ENCODE measurements at regions not wholly inside any gene's neighbourhood (a gene's known extent, or its start where the extent isn't known, plus 50 kb on each side); places are given as distances from the start of the nearest gene placed in this dataset.

- ChIA-PET CTCF (interaction anchor here (1.2 kb wide), 1 partner anchor 526 kb away, joined by 3 read pairs; no protein-coding TSS in a partner anchor), POLR2A (no interaction called here)
- TF ChIP-seq POLR2AphosphoS5 (IDR thresholded peaks at IDR 0.05; ENCODE audit: low read depth, low read length): no peak
- no peak for TF ChIP-seq RAD21 (IDR thresholded peaks at IDR 0.05; ENCODE audit: low read length)
- no peak for TF ChIP-seq TAF1 (IDR thresholded peaks at IDR 0.05; ENCODE audit: borderline replicate concordance, low read depth, low read length)
- no peak for TF ChIP-seq NRF1 (IDR thresholded peaks at IDR 0.05; ENCODE audit: low read depth, low read length)
- TF ChIP-seq MEF2A (IDR thresholded peaks at IDR 0.05; ENCODE audit: borderline replicate concordance, low read depth): no peak
- TF ChIP-seq, protein P1, sequence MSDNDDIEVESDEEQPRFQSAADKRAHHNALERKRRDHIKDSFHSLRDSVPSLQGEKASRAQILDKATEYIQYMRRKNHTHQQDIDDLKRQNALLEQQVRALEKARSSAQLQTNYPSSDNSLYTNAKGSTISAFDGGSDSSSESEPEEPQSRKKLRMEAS (IDR thresholded peaks at IDR 0.05; ENCODE audit: low read depth): no peak
- TF ChIP-seq JUND (IDR thresholded peaks at IDR 0.05): no peak
- no peak for TF ChIP-seq TCF12 (IDR thresholded peaks at IDR 0.05)
- TF ChIP-seq SMC3 (IDR thresholded peaks at IDR 0.05; ENCODE audit: low read depth, low read length): no peak
- TF ChIP-seq TEAD4 (IDR thresholded peaks at IDR 0.05; ENCODE audit: borderline replicate concordance, insufficient read depth): no peak
- no peak for TF ChIP-seq RCOR1 (IDR thresholded peaks at IDR 0.05; ENCODE audit: low read length)
- no peak for TF ChIP-seq ZBTB33 (IDR thresholded peaks at IDR 0.05; ENCODE audit: borderline replicate concordance, low read depth)
- TF ChIP-seq, protein P2, sequence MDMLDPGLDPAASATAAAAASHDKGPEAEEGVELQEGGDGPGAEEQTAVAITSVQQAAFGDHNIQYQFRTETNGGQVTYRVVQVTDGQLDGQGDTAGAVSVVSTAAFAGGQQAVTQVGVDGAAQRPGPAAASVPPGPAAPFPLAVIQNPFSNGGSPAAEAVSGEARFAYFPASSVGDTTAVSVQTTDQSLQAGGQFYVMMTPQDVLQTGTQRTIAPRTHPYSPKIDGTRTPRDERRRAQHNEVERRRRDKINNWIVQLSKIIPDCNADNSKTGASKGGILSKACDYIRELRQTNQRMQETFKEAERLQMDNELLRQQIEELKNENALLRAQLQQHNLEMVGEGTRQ (IDR thresholded peaks at IDR 0.05; ENCODE audit: borderline replicate concordance, low read depth, low read length): no peak
- TF ChIP-seq YY1 (IDR thresholded peaks at IDR 0.05; ENCODE audit: low read depth): no peak
- TF ChIP-seq CTCF (IDR thresholded peaks at IDR 0.05): no peak
- TF ChIP-seq ELF1 (IDR thresholded peaks at IDR 0.05): no peak
- TF ChIP-seq, protein P3, sequence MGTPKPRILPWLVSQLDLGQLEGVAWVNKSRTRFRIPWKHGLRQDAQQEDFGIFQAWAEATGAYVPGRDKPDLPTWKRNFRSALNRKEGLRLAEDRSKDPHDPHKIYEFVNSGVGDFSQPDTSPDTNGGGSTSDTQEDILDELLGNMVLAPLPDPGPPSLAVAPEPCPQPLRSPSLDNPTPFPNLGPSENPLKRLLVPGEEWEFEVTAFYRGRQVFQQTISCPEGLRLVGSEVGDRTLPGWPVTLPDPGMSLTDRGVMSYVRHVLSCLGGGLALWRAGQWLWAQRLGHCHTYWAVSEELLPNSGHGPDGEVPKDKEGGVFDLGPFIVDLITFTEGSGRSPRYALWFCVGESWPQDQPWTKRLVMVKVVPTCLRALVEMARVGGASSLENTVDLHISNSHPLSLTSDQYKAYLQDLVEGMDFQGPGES (IDR thresholded peaks at IDR 0.05; ENCODE audit: low read depth, low read length): no peak
- TF ChIP-seq, protein P4, sequence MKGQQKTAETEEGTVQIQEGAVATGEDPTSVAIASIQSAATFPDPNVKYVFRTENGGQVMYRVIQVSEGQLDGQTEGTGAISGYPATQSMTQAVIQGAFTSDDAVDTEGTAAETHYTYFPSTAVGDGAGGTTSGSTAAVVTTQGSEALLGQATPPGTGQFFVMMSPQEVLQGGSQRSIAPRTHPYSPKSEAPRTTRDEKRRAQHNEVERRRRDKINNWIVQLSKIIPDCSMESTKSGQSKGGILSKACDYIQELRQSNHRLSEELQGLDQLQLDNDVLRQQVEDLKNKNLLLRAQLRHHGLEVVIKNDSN (IDR thresholded peaks at IDR 0.05; ENCODE audit: borderline replicate concordance, low read depth): no peak
- no peak for TF ChIP-seq CHD2 (IDR thresholded peaks at IDR 0.05; ENCODE audit: low read length, partially characterized antibody)
- no peak overlapping the region for H3K9ac ChIP-seq
- whole genome bisulfite sequencing (ENCODE audit: low lambda C conversion rate): 47% methylated on average over 4 of the region's 4 CpGs
- no peaks in the 10 kb centered on the region for H3K9me3 ChIP-seq
- H3K4me1 ChIP-seq (ENCODE audit: control insufficient read depth in 1 of 2, insufficient read depth in 2 of 2, low read depth in 1 of 2, low read length in 1 of 2): no peaks in the 10 kb centered on the region
- DNase-seq: no peak
- no peak overlapping the region for H3K4me3 ChIP-seq (ENCODE audit: low read depth in 2 of 2, low read length in 1 of 2)
- H4K20me1 ChIP-seq (ENCODE audit: insufficient read depth): no peaks in the 10 kb centered on the region
- H3K79me2 ChIP-seq (ENCODE audit: insufficient read depth): no peaks in the 10 kb centered on the region
- H2AFZ ChIP-seq (ENCODE audit: low read depth): no peak overlapping the region
- H3K4me2 ChIP-seq: no peak overlapping the region
- H3F3A ChIP-seq (replicated peaks; ENCODE audit: insufficient read depth): no peaks in the 10 kb centered on the region
- H3K27me3 ChIP-seq (ENCODE audit: insufficient read depth): no peaks in the 10 kb centered on the region
- no peak overlapping the region for H3K27ac ChIP-seq (ENCODE audit: low read depth in 2 of 2, low read length in 1 of 2)
- H3K36me3 ChIP-seq (replicated peaks in 1 of 2; ENCODE audit: control insufficient read depth in 1 of 2, insufficient read depth in 2 of 2, low read length in 1 of 2): no peaks in the 10 kb centered on the region
- no peaks in the 10 kb centered on the region for H3K9me2 ChIP-seq
These were observed 75.9 kb upstream of the RPL34 start for GRCh38 chr4:108544481-108544880.
